ENCODE measurements at regions not wholly inside any gene's neighbourhood (a gene's known extent, or its start where the extent isn't known, plus 50 kb on each side); places are given as distances from the start of the nearest gene placed in this dataset.

DNA sequence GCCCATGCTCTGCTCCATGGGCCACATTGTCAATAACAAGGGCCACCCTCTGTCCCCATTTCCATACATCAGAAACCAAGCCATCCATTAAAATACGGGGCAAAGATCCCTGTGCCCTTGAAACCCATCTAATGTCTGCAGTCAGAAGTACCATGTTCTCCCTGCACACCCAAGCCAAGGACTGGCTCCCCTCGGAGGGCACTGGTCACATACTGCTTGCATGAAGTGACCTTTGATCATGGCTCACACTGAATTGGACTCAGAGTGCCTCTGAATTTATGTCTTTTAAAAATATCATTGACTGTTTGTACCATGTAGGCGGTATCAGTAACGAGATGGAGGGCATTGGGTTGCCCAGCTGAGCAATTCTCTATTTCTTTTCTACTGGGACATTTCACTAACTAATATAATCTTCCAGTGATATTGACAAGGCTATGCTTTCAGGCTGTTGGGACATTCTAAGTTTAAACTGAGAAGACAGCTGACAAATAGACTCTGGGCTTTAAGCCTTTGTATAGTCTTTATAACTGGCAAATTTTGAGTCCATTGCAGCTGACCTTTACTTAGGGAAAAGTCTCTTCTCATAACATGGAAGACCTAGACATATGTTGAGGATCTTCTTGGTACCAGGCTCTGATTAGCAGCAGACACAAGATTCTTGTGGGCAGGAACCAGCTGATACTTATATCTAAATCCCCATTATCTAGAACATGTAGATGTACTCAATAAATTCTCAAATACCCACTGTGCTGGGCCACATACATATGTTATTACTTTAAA, 214.3 kb downstream of the MYCN start:
- no peak for ATAC-seq
- intact Hi-C loops (cut with DNase I), result no loop called here
- no peak for DNase-seq (ENCODE audit: low spot score)

DNA sequence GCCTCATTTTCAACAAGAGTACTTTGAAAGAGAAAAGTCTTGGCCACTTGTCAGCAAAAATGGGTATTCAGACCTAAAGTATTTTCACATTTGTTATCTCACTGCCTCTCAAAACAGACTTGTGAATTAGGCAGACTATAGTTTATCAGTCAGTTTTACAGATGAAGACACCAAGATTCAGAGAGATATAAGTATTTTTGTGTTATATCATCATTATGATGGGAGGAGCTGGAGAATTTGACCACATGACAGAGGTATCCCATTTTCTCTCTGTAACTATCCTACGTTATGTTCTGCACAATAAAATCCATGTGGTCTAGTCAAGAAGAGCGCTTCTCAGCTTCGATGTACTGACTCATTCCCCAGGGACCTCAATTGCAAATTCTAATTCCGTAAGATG, 213.7 kb downstream of the MYCN start:
- ATAC-seq (no peak), DNase-seq (ENCODE audit: low spot score) (no peak)
- intact Hi-C loops (cut with DNase I), result no loop called here

GRCh38 chr2:16153754-16154035, 213.3 kb downstream of the MYCN start:
- no peak for ATAC-seq
- no peak for DNase-seq (ENCODE audit: low spot score)
- intact Hi-C loops (cut with DNase I), result no loop called here

- DNase-seq (ENCODE audit: low spot score) (no peak), ATAC-seq (no peak)
- intact Hi-C loops (cut with DNase I), result no loop called here
Observed at GRCh38 chr2:16152928-16153753, 212.8 kb downstream of the MYCN start.

- no peak for DNase-seq (ENCODE audit: low spot score)
- no peak for ATAC-seq
- intact Hi-C loops (cut with DNase I), result no loop called here
Observed at GRCh38 chr2:16152071-16152927, 211.9 kb downstream of the MYCN start.

DNA sequence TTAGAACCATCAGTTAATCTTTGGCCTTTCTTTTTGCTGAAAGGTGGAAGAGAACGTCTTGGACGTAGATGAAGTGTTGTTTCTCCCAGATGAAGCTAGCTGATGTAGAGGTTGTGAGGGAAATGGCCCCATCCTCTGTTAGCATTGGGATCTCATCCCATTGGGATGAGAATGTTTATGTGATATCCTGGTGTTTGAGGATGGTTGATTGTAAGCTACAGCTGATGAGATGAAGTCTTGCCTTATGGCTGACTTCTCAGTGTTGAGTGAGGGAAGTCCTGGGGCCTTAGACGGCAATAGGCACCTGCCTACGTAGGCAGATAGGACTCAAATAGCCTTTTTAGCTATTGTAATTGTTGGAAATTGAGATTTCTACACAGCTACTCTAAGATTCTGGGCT, 211.3 kb downstream of the MYCN start:
- intact Hi-C loops (cut with DNase I), result no loop called here
- DNase-seq (ENCODE audit: low spot score) (no peak), ATAC-seq (no peak)

- DNase-seq (ENCODE audit: low spot score) (no peak), ATAC-seq (no peak)
- intact Hi-C loops (cut with DNase I), result no loop called here
Observed at GRCh38 chr2:16151281-16151570, 210.9 kb downstream of the MYCN start.

- DNase-seq (ENCODE audit: low spot score) (no peak), ATAC-seq (no peak)
- intact Hi-C loops (cut with DNase I), result no loop called here
Observed at GRCh38 chr2:16150456-16151280, 210.3 kb downstream of the MYCN start.

- ATAC-seq (no peak), DNase-seq (ENCODE audit: low spot score) (no peak)
- intact Hi-C loops (cut with DNase I), result no loop called here
Observed at GRCh38 chr2:16149349-16150243, 209.2 kb downstream of the MYCN start.

GRCh38 chr2:16148632-16149348, 208.4 kb downstream of the MYCN start:
- ATAC-seq (no peak), DNase-seq (ENCODE audit: low spot score) (no peak)
- intact Hi-C loops (cut with DNase I), result no loop called here

GRCh38 chr2:16142383-16143361, 202.3 kb downstream of the MYCN start:
- no peak for DNase-seq (ENCODE audit: low spot score)
- ATAC-seq, result no peak
- intact Hi-C loops (cut with DNase I), result no loop called here

- no peak for ATAC-seq
- no peak for DNase-seq (ENCODE audit: low spot score)
- intact Hi-C loops (cut with DNase I), result no loop called here
Observed at GRCh38 chr2:16141641-16141921, 201.2 kb downstream of the MYCN start.

- intact Hi-C loops (cut with DNase I), result no loop called here
- no peak for ATAC-seq
Observed at GRCh38 chr2:16140771-16141640, 200.7 kb downstream of the MYCN start.

DNA sequence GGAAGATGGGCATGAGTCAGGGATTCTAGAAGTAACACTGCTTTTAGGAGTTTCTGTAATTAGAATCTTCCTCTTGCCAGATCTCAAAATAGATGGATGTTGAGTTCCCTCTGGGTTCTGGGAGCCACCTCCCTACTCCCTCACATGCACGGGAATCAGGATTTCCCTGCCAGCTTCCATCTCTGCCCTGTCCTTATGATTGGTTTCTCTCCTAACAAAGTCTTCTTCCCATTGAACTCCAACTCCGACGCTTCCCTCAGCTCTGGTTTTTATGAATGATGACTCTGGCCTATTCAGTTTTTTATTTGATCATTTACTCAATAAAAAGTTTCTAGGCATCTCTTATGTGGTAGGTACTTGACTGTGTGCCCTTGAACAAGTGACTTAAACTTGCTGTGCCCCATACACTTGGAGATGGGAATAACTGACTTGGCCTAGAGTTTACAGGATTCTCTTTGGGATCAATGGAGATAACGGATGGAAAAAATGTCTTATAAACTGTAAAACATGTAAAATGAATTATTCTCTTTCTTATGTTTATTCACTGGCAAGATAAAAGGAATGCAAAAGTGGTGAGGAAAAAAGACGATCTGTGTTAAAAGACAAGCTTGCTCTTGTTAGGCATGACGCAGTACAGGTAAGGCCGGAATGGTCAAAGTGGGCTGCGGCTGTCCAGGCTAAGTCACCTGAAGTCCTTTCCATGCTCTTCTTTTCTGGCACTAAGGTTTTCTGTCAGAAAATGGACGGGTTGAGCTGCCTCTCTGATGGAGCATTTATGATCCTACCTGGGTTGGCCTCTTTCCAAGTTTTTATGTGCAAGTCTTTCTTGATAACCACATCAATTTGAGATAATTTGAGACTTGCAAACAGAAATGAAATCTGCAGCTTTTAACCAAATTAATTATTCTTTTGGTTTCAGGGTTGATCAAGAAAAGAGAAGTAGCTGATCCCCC, 199.6 kb downstream of the MYCN start:
- DNase-seq (ENCODE audit: low spot score) (no peak), ATAC-seq (no peak)
- intact Hi-C loops (cut with DNase I), result no loop called here

More at GRCh38 chr2:16140771-16141640, 200.7 kb downstream of the MYCN start:
- DNase-seq (ENCODE audit: low spot score), result no peak
